HepG2 (cell line): ENCODE measurements at regions not wholly inside any gene's neighbourhood (a gene's known extent, or its start where the extent isn't known, plus 50 kb on each side); places are given as distances from the start of the nearest gene placed in this dataset.
A peak's percentile ranks its signal among the peaks of the same experiment; 100 is the strongest.

Experiments used
- ASH2L ChIP-seq: fragments of 300-600, 200-600 bp; sonication (generic); IDR thresholded peaks from 2 replicates; pipeline ENCODE4 v1.7.0; 2017; ENCODE audit warnings: low read depth, mild to moderate bottlenecking, moderate library complexity, mixed read lengths, low read length; ENCODE audit not compliant: insufficient read length
- CREM ChIP-seq, 2 experiments: sonication (generic) in 1 of 2; formaldehyde crosslinking in 1 of 2; IDR thresholded peaks; 2 replicates each; pipeline versions ENCODE4 v1.4.0 to v1.6.1; 2016 to 2020; ENCODE audit warnings: antibody characterized with exemption in 1 of 2, mild to moderate bottlenecking in 1 of 2, missing genetic modification reagents in 1 of 2
- MIER2 ChIP-seq: IDR thresholded peaks from 2 replicates; pipeline ENCODE4 v1.6.1; 2016; ENCODE audit warnings: missing biosample characterization, missing genetic modification reagents
- MYNN ChIP-seq: sonication (generic); formaldehyde crosslinking; IDR thresholded peaks from 2 replicates; pipeline ENCODE4 v1.4.0; 2020; ENCODE audit warnings: mild to moderate bottlenecking, low read depth, missing genetic modification reagents
- PBX3 ChIP-seq: sonication (generic); formaldehyde crosslinking; IDR thresholded peaks from 2 replicates; pipeline ENCODE4 v1.8.1; 2023; ENCODE audit warnings: missing genetic modification reagents, inconsistent platforms, borderline replicate concordance
- REPIN1 ChIP-seq: sonication (generic); formaldehyde crosslinking; IDR thresholded peaks from 2 replicates; pipeline ENCODE4 v1.8.0; 2022; ENCODE audit warnings: missing genetic modification reagents, low read depth, mild to moderate bottlenecking, borderline replicate concordance
- RFX5 ChIP-seq: IDR thresholded peaks from 2 replicates; pipeline ENCODE4 v1.6.1; 2011; ENCODE audit warnings: low read depth, low read length, improper control_type of control experiment
- SP4 ChIP-seq: sonication (generic); formaldehyde crosslinking; IDR thresholded peaks from 2 replicates; pipeline ENCODE4 v1.8.1; 2023; ENCODE audit warnings: mild to moderate bottlenecking, missing genetic modification reagents
- WIZ ChIP-seq: sonication (generic); formaldehyde crosslinking; IDR thresholded peaks from 2 replicates; pipeline ENCODE4 v1.5.1; 2020; ENCODE audit warnings: mild to moderate bottlenecking, missing genetic modification reagents
- ZNF441 ChIP-seq: sonication (generic); formaldehyde crosslinking; IDR thresholded peaks from 2 replicates; pipeline ENCODE4 v1.7.0; 2021; ENCODE audit warnings: missing genetic modification reagents, borderline replicate concordance
- ZNF501 ChIP-seq: sonication (generic); formaldehyde crosslinking; IDR thresholded peaks from 2 replicates; pipeline ENCODE4 v1.5.1; 2020; ENCODE audit warnings: mild to moderate bottlenecking, moderate library complexity, missing genetic modification reagents
- ZNF747 ChIP-seq: sonication (generic); formaldehyde crosslinking; IDR thresholded peaks from 2 replicates; pipeline ENCODE4 v1.8.1; 2023; ENCODE audit warnings: missing genetic modification reagents, mild to moderate bottlenecking, borderline replicate concordance
- TF ChIP-seq, protein P1 (sequence below): sonication (generic); formaldehyde crosslinking; IDR thresholded peaks from 2 replicates; pipeline ENCODE4 v1.4.0; 2020; ENCODE audit warnings: low read depth, missing genetic modification reagents
- TF ChIP-seq, protein P2 (sequence below): sonication (generic); formaldehyde crosslinking; IDR thresholded peaks from 2 replicates; pipeline ENCODE4 v1.8.1; 2023; ENCODE audit warnings: mild to moderate bottlenecking, inconsistent platforms, moderate library complexity, missing genetic modification reagents, borderline replicate concordance

GRCh38 chr2:240255811-240256703, 115.6 kb upstream of the OTOS start (continued):
- TF ChIP-seq, protein P1, sequence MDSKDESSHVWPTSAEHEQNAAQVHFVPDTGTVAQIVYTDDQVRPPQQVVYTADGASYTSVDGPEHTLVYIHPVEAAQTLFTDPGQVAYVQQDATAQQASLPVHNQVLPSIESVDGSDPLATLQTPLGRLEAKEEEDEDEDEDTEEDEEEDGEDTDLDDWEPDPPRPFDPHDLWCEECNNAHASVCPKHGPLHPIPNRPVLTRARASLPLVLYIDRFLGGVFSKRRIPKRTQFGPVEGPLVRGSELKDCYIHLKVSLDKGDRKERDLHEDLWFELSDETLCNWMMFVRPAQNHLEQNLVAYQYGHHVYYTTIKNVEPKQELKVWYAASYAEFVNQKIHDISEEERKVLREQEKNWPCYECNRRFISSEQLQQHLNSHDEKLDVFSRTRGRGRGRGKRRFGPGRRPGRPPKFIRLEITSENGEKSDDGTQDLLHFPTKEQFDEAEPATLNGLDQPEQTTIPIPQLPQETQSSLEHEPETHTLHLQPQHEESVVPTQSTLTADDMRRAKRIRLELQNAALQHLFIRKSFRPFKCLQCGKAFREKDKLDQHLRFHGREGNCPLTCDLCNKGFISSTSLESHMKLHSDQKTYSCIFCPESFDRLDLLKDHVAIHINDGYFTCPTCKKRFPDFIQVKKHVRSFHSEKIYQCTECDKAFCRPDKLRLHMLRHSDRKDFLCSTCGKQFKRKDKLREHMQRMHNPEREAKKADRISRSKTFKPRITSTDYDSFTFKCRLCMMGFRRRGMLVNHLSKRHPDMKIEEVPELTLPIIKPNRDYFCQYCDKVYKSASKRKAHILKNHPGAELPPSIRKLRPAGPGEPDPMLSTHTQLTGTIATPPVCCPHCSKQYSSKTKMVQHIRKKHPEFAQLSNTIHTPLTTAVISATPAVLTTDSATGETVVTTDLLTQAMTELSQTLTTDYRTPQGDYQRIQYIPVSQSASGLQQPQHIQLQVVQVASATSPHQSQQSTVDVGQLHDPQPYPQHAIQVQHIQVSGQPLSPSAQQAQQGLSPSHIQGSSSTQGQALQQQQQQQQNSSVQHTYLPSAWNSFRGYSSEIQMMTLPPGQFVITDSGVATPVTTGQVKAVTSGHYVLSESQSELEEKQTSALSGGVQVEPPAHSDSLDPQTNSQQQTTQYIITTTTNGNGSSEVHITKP (CRISPR knock-in tag) = peak; percentile 28; the same call in 1 of the 2 replicates
- 0 out of 2 replicates have a peak, but pooled peaks have one; percentile 5 for TF ChIP-seq RFX5
- no peak for TF ChIP-seq ZNF747 (CRISPR knock-in tag)
- peak; percentile 16; the same call in 1 of the 2 replicates for TF ChIP-seq MYNN (CRISPR knock-in tag)
- TF ChIP-seq CREM (IDR thresholded peaks at IDR 0.05) = peak; percentile 67
- no peak for TF ChIP-seq CREM (CRISPR knock-in tag; IDR thresholded peaks at IDR 0.05)
- 0 out of 2 replicates have a peak, but pooled peaks have one; percentile 21 for TF ChIP-seq ZNF441 (CRISPR knock-in tag)
- TF ChIP-seq SP4 (CRISPR knock-in tag) = peak; percentile 87
- TF ChIP-seq, protein P2, sequence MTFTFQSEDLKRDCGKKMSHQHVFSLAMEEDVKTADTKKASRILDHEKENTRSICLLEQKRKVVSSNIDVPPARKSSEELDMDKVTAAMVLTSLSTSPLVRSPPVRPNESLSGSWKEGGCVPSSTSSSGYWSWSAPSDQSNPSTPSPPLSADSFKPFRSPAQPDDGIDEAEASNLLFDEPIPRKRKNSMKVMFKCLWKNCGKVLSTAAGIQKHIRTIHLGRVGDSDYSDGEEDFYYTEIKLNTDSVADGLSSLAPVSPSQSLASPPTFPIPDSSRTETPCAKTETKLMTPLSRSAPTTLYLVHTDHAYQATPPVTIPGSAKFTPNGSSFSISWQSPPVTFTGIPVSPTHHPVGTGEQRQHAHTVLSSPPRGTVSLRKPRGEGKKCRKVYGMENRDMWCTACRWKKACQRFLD (CRISPR knock-in tag) = no peak
- TF ChIP-seq PBX3 (CRISPR knock-in tag) = no peak
- no peak for TF ChIP-seq REPIN1 (CRISPR knock-in tag)
- TF ChIP-seq ZNF501 = peak; percentile 67; the same call in 1 of the 2 replicates
- TF ChIP-seq WIZ (CRISPR knock-in tag) = no peak
- TF ChIP-seq ASH2L = peak; percentile 99
- 0 out of 2 replicates have a peak, but pooled peaks have one; percentile 42 for TF ChIP-seq MIER2 (CRISPR knock-in tag)
